CD4-positive, alpha-beta T cell treated with Interleukin-4 for 4 hours (primary cell): ENCODE measurements at regions not wholly inside any gene's neighbourhood (a gene's known extent, or its start where the extent isn't known, plus 50 kb on each side); places are given as distances from the start of the nearest gene placed in this dataset.
"Not testable (repeated sequence)": the region's sequence is repeated elsewhere in the genome, so short reads cannot be mapped to it uniquely, and the experiment has no call there.

Source experiments
- DNase-seq: peaks from one replicate; pipeline ENCODE4 v3.0.0-alpha.2; 2020

- DNase-seq = no peak
These were observed 185.8 kb upstream of the UBE3A start for GRCh38 chr15:25624504-25625177.

- no peak for DNase-seq
These were observed 184.9 kb upstream of the UBE3A start for GRCh38 chr15:25623708-25624107.

- DNase-seq = no peak
These were observed 181.6 kb upstream of the UBE3A start for GRCh38 chr15:25620466-25620865.

GRCh38 chr15:25619761-25620160, 180.9 kb upstream of the UBE3A start:
- no peak for DNase-seq

GRCh38 chr15:25619076-25619475, 180.3 kb upstream of the UBE3A start:
- DNase-seq = no peak

- DNase-seq = no peak
These were observed 179.3 kb upstream of the UBE3A start for GRCh38 chr15:25618161-25618560.

- DNase-seq = no peak
These were observed 177.6 kb upstream of the UBE3A start for GRCh38 chr15:25616471-25616870.

GRCh38 chr15:25613134-25613533, 174.3 kb upstream of the UBE3A start:
- no peak for DNase-seq

- DNase-seq = no peak
These were observed 172.8 kb upstream of the UBE3A start for GRCh38 chr15:25611603-25612002.

GRCh38 chr15:25609371-25609770, 170.5 kb upstream of the UBE3A start:
- no peak for DNase-seq

GRCh38 chr15:25608926-25609325, 170.1 kb upstream of the UBE3A start:
- no peak for DNase-seq

- DNase-seq = no peak
These were observed 166.3 kb upstream of the UBE3A start for GRCh38 chr15:25605151-25605550.

- DNase-seq = no peak
These were observed 161.9 kb upstream of the UBE3A start for GRCh38 chr15:25600751-25601150.

- DNase-seq = no peak
These were observed 158.7 kb upstream of the UBE3A start for GRCh38 chr15:25597571-25597970.

- DNase-seq = no peak
These were observed 158.1 kb upstream of the UBE3A start for GRCh38 chr15:25596644-25597562.

GRCh38 chr15:25587616-25588340, 149.0 kb upstream of the UBE3A start:
- DNase-seq = no peak

GRCh38 chr15:25582886-25583285, 144.1 kb upstream of the UBE3A start:
- DNase-seq = no peak

- DNase-seq = no peak
These were observed 140.3 kb upstream of the UBE3A start for GRCh38 chr15:25579127-25579526.

GRCh38 chr15:25572191-25572590, 133.4 kb upstream of the UBE3A start:
- no peak for DNase-seq

- DNase-seq = no peak
These were observed 129.9 kb upstream of the UBE3A start for GRCh38 chr15:25568751-25569150.

GRCh38 chr15:25566545-25566944, 127.7 kb upstream of the UBE3A start:
- not testable (repeated sequence) for DNase-seq

- DNase-seq = no peak
These were observed 126.8 kb upstream of the UBE3A start for GRCh38 chr15:25565470-25566264.

GRCh38 chr15:25563596-25563995, 124.8 kb upstream of the UBE3A start:
- no peak for DNase-seq
